ENCODE measurements at regions not wholly inside any gene's neighbourhood (a gene's known extent, or its start where the extent isn't known, plus 50 kb on each side); places are given as distances from the start of the nearest gene placed in this dataset.

DNA sequence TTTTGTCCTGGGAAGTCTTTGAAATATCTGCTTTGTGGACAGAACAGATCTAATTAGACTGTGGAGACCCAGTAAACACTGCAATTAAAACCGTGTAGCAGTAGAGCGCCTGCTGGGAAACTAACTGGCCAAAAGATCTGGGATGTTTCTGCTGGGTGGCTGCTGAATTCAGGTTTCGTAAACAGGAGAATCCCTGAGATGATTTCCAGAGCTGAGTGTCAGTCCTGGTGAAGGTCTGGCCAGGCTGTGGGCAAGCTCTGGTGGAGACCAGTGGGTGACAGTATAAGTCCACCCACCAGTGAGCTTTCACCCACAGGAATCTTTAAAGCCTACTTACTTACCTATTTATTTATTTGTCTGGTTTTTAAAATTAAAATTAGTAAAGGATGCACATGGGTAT lies 257.2 kb downstream of the IRF8 start:
- no peak overlapping the region for H3K4me3 ChIP-seq (replicated peaks; ENCODE audit: low read depth, low read length)
- DNase-seq (ENCODE audit: extremely low read depth, low read depth) = no peak
- TF ChIP-seq, protein P1, sequence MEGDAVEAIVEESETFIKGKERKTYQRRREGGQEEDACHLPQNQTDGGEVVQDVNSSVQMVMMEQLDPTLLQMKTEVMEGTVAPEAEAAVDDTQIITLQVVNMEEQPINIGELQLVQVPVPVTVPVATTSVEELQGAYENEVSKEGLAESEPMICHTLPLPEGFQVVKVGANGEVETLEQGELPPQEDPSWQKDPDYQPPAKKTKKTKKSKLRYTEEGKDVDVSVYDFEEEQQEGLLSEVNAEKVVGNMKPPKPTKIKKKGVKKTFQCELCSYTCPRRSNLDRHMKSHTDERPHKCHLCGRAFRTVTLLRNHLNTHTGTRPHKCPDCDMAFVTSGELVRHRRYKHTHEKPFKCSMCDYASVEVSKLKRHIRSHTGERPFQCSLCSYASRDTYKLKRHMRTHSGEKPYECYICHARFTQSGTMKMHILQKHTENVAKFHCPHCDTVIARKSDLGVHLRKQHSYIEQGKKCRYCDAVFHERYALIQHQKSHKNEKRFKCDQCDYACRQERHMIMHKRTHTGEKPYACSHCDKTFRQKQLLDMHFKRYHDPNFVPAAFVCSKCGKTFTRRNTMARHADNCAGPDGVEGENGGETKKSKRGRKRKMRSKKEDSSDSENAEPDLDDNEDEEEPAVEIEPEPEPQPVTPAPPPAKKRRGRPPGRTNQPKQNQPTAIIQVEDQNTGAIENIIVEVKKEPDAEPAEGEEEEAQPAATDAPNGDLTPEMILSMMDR (IDR thresholded peaks at IDR 0.05; ENCODE audit: low read depth, low read length, missing control alignments) = no peak

DNA sequence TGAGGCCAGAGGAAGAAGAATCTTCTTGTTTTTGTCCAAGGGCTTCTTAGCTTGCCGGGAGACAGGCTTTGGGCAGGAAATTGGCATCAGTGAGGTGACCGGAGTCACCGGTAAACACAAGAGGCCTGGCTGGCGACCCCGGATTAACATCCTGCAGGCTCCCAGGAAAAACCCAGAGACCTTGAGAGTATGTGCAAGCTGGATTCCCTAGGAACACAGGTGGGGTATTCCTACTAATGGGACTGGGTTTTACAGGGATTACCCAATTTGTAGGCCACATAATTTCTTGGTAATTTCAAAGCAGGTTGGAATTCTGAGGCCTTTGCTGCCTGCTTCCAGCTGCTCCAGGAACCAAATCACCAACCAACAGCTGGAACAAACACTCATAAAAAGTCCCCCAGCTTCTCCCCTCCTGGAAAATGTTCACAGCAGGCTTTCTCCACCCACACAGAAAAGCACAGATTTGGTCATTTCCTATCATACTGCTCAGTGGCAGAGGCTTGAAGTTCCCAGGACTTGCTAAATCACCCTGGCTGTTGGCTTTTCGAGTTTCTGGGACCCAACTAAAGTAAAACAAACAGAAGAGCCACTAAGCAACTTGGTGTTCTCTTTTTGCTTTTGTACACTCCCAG lies 258.8 kb downstream of the IRF8 start:
- DNase-seq (ENCODE audit: extremely low read depth, low read depth) = no peak
- H3K4me3 ChIP-seq (replicated peaks; ENCODE audit: low read depth, low read length) = no peak overlapping the region
- TF ChIP-seq, protein P1 (IDR thresholded peaks at IDR 0.05; ENCODE audit: low read depth, low read length, missing control alignments) = no peak

DNA sequence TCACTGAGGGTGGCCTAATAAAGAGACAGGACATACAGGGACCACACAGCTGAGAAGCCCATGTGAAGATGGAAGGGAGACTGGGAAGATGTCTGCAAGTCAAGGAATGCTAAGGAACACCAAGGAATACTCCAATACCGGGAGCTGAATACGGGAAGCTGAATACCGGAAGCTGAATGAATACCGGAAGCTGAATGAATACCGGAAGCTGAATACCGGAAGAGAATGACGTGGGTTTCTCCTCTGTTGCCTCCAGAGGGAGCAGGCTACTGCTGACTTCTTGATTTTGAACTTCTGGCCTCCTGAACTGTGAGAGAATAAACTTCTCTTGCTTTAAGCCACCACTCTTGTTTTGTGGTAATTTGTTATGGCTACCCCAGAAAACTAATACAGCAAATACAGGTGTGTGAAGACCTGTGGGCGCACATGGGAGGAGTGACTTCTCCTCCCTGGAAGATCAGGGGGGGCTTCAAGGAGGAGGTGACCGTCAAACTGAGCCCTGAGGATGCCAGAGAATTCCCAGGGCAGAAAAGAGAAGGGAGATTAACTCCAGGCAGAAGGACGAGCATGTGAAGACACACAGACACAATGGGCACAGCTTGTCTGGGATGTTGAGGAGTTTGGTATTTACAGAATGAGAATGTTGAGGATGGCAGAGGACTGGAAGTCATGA lies 259.9 kb downstream of the IRF8 start:
- H3K4me3 ChIP-seq (replicated peaks; ENCODE audit: low read depth, low read length) = no peak overlapping the region
- TF ChIP-seq, protein P1 (IDR thresholded peaks at IDR 0.05; ENCODE audit: low read depth, low read length, missing control alignments) = no peak
- no peak for DNase-seq (ENCODE audit: extremely low read depth, low read depth)

DNA sequence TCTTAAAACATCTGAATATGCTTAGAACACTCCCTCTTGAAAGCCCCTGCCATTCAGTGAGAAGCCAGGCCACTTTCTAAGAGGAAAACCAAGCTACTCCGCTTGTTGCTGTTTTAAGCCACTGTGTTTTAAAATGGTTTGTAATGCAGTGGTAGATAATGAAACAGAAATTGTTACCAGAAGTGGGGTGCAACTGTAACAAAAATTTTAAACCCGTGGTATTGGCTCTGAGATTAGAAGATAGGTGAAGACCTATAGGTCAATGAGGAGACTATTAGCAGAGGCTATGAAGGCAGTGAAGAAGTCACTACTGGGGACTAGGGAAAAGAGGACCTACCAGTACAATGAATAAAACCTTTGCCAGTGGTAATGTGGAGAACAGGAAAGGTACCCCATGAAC lies 266.5 kb downstream of the IRF8 start:
- no peak overlapping the region for H3K4me3 ChIP-seq (replicated peaks; ENCODE audit: low read depth, low read length)
- TF ChIP-seq, protein P1 (IDR thresholded peaks at IDR 0.05; ENCODE audit: low read depth, low read length, missing control alignments) = no peak
- no peak for DNase-seq (ENCODE audit: extremely low read depth, low read depth)

DNA sequence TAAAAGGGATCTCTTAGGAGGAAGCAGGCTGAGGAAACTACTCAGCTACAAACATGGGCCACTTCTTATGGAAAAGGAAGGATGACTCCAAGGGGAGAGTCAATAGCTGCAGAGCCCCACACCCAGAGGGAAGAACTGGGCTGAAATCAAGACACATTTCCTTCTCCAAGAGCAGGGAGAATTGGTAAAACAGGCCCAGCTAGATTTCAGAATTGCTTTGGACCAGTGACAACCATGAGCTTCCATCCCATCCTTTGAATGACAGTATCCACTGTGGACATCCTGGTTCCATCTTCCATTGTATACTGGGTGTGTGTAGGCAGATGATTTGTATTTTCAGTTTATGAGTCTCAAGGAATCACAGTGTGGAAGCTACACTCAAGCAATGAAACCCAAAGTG lies 267.5 kb downstream of the IRF8 start:
- DNase-seq (ENCODE audit: extremely low read depth, low read depth) = no peak
- H3K4me3 ChIP-seq (replicated peaks; ENCODE audit: low read depth, low read length) = no peak overlapping the region
- TF ChIP-seq, protein P1 (IDR thresholded peaks at IDR 0.05; ENCODE audit: low read depth, low read length, missing control alignments) = no peak

DNA sequence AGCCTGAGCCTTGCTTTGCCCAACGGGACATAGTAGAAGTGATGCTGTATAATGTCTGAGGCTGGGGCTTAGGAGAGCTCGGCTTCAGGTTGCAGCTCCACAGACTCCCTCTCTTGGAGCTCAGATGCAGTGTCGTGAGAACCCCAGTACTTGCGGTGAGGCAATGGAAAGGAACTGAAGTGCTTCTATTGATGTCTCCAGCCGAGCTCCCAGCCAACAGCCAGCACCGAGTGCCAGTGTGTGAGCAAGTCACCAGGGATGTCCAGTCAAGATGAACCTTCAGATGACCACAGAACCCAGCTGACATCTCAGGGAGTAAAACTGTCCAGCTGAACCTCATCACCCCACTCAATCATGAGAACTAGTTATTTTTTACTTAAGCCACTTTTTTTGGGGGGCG lies 268.1 kb downstream of the IRF8 start:
- H3K4me3 ChIP-seq (replicated peaks; ENCODE audit: low read depth, low read length) = no peak overlapping the region
- TF ChIP-seq, protein P1 (IDR thresholded peaks at IDR 0.05; ENCODE audit: low read depth, low read length, missing control alignments) = no peak
- no peak for DNase-seq (ENCODE audit: extremely low read depth, low read depth)
